ENCODE measurements at regions not wholly inside any gene's neighbourhood (a gene's known extent, or its start where the extent isn't known, plus 50 kb on each side); places are given as distances from the start of the nearest gene placed in this dataset.

GRCh38 chr10:108836362-108836761 is 1086.9 kb downstream of the XPNPEP1 start:
- H3K36me3 ChIP-seq (ENCODE audit: control insufficient read depth, insufficient read depth, low read length): no peaks in the 10 kb centered on the region
- in situ Hi-C loops (cut with HindIII; ENCODE audit: low pct_unique_long_range_greater_than_20kb, low sequenced_read_pairs): no loop called here
- POLR2A ChIA-PET: no interaction called here
- BruUV-seq (replicated peaks): no TSS peak
- intact Hi-C loops (cut with micrococcal nuclease; ENCODE audit: unreplicated experiment): no loop called here
- H3K27me3 ChIP-seq (ENCODE audit: control insufficient read depth, insufficient read depth, low read length): no peaks in the 10 kb centered on the region
- ATAC-seq: no peak
- H3K27ac ChIP-seq (ENCODE audit: low read length): no peak overlapping the region
- no peak for DNase-seq (ENCODE audit: low read depth, low spot score)
- H3K4me3 ChIP-seq (ENCODE audit: low read depth in 2 of 2, low read length in 2 of 2): no peak overlapping the region
- CTCF ChIA-PET: interaction anchor here (0.6 kb wide), 1 partner anchor 520 kb away, joined by 3 read pairs; no protein-coding TSS in a partner anchor
- no peaks in the 10 kb centered on the region for H3K4me1 ChIP-seq (ENCODE audit: control insufficient read depth, insufficient read depth, low read length)
- H3K9me3 ChIP-seq (ENCODE audit: control insufficient read depth, insufficient read depth, low read depth, low read length): no peaks in the 10 kb centered on the region
- no peak for TF ChIP-seq REST (IDR thresholded peaks at IDR 0.05; ENCODE audit: insufficient read depth in 1 of 2, low read depth in 2 of 2, low read length in 1 of 2)
- no peak for TF ChIP-seq CTCF (IDR thresholded peaks at IDR 0.05)
- TF ChIP-seq POLR2AphosphoS5 (IDR thresholded peaks at IDR 0.05; ENCODE audit: low read depth, low read length): no peak
- TF ChIP-seq TCF7L2 (IDR thresholded peaks at IDR 0.05; ENCODE audit: low read depth, low read length): no peak
- TF ChIP-seq SIN3A (IDR thresholded peaks at IDR 0.05; ENCODE audit: borderline replicate concordance, insufficient read depth, low read depth, low read length): no peak

- in situ Hi-C loops (cut with HindIII; ENCODE audit: low pct_unique_long_range_greater_than_20kb, low sequenced_read_pairs): no loop called here
- ATAC-seq (no peak), DNase-seq (ENCODE audit: low read depth, low spot score) (no peak)
Observed at GRCh38 chr10:108822026-108822425, 1101.3 kb downstream of the XPNPEP1 start.

More at GRCh38 chr10:108822026-108822425, 1101.3 kb downstream of the XPNPEP1 start:
- Histone ChIP-seq H3K27me3 (ENCODE audit: control insufficient read depth, insufficient read depth, low read length) (no peaks in the 10 kb centered on the region), H3K9me3 (ENCODE audit: control insufficient read depth, insufficient read depth, low read depth, low read length) (no peaks in the 10 kb centered on the region), H3K4me3 (ENCODE audit: low read depth in 2 of 2, low read length in 2 of 2) (no peak overlapping the region), H3K4me1 (ENCODE audit: control insufficient read depth, insufficient read depth, low read length) (no peaks in the 10 kb centered on the region), H3K27ac (ENCODE audit: low read length) (no peak overlapping the region), H3K36me3 (ENCODE audit: control insufficient read depth, insufficient read depth, low read length) (no peaks in the 10 kb centered on the region)
- intact Hi-C loops (cut with micrococcal nuclease; ENCODE audit: unreplicated experiment): no loop called here
- no TSS peak for BruUV-seq (replicated peaks)
- ChIA-PET CTCF (no interaction called here), POLR2A (no interaction called here)
- TF ChIP-seq CTCF (IDR thresholded peaks at IDR 0.05) (no peak), REST (IDR thresholded peaks at IDR 0.05; ENCODE audit: insufficient read depth in 1 of 2, low read depth in 2 of 2, low read length in 1 of 2) (no peak), SIN3A (IDR thresholded peaks at IDR 0.05; ENCODE audit: borderline replicate concordance, insufficient read depth, low read depth, low read length) (no peak), TCF7L2 (IDR thresholded peaks at IDR 0.05; ENCODE audit: low read depth, low read length) (no peak), POLR2AphosphoS5 (IDR thresholded peaks at IDR 0.05; ENCODE audit: low read depth, low read length) (no peak)

Measured in Panc1 (cell line).